ENCODE measurements at regions not wholly inside any gene's neighbourhood (a gene's known extent, or its start where the extent isn't known, plus 50 kb on each side); places are given as distances from the start of the nearest gene placed in this dataset.

DNA sequence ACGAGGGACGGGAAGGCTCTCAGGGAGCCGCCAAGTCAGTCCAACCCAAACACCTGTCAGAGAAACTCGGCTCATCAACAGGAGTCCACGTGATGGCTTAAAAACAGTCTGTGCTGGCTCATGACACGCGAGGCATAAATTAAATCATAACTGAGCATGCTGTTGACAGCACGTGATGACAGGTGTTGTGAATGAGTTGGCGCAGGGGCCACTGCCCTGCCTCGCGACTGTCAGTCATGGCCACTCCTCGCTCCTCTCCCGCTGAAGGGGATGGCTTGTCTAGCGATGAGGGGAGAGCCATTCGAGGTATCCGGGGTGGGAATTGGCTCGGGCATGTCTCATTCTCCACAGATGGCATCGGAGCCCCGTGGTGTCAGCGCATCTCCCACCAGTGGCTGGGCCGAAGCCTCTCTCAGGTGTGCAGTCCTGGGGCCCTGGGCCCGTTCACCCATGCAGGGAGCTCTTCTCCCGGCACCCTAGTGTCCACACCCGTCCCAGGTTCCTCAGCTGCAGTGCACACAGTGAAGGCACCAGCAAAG lies 313.3 kb downstream of the BMP7 start:
- Mint-ChIP-seq H3K4me1 (ENCODE audit: low read depth) (no peaks in the 10 kb centered on the region), H3K36me3 (ENCODE audit: low read depth) (no peaks in the 10 kb centered on the region), H3K27me3 (ENCODE audit: low read depth) (peaks cover 11% of the 10 kb centered on the region), H3K4me3 (no peak overlapping the region), H3K9me3 (ENCODE audit: insufficient read depth) (no peaks in the 10 kb centered on the region), H3K27ac (no peak overlapping the region)
- ChIA-PET CTCF (no interaction called here), POLR2A (no interaction called here)
- no peak for ATAC-seq
- DNase-seq = no peak

DNA sequence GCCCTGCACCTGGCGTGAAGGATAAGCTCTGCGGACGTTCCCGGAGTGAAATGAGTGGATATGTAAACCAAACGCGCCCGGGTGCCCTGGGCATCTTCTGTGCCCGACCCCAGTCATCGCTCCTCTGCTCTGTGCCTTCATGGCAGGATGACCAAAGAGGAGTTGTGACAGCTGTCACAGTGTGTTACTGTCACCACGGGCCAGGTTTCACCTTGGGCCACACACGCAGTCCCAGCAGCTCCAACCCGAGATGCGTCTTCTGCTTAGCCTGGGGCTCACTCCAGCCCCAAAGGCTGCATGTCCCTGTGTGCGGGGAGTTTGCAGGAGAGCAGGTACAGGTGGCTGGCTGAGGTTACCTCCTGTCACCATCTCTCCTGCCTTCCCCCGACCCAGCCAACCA lies 311.6 kb downstream of the BMP7 start:
- Mint-ChIP-seq H3K4me3 (no peak overlapping the region), H3K27ac (no peak overlapping the region), H3K27me3 (ENCODE audit: low read depth) (peaks cover 19% of the 10 kb centered on the region), H3K9me3 (ENCODE audit: insufficient read depth) (no peaks in the 10 kb centered on the region), H3K36me3 (ENCODE audit: low read depth) (no peaks in the 10 kb centered on the region), H3K4me1 (ENCODE audit: low read depth) (no peaks in the 10 kb centered on the region)
- POLR2A ChIA-PET = no interaction called here
- CTCF ChIA-PET = no interaction called here
- no peak for DNase-seq
- ATAC-seq = no peak

DNA sequence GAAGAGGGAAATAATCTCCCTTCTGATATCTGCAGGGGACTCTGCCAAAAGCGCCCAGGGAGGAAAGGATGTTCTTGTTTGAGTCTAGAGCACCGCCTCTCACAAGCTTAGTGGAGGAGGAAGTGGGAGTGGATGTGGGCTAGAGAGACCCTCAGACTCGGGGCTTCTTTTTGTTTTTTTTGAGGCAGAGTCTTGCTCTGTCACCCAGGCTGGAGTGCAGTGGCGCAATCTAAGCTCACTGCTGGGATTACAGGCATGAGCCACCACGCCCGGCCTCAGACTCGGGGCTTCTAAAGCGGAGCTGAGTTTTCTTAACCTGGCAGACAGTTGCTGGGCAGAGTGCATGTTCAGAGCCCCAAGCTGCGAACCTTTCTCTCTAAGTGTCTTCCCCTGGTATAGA lies 310.8 kb downstream of the BMP7 start:
- POLR2A ChIA-PET = no interaction called here

DNA sequence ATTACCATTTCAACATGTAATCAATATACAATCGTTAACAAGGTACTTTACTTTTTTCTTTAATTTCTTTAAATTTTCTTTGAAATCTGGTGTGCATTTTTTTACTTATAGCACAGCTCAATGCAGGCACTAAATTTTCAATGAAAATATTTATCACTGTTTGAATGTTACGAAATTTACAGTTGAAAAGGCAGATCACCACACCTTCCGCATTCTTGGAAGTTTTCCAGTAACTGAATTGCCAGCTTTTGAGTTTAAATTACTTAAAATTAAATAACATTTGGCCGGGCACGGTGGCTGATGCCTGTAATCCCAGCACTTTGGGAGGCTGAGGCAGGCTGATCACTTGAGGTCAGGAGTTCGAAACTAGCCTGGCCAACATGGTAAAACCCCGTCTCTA lies 309.9 kb downstream of the BMP7 start:
- H3K4me3 Mint-ChIP-seq = no peak overlapping the region
- no peak for ATAC-seq
- H3K9me3 Mint-ChIP-seq (ENCODE audit: insufficient read depth) = no peaks in the 10 kb centered on the region
- no peaks in the 10 kb centered on the region for H3K4me1 Mint-ChIP-seq (ENCODE audit: low read depth)
- CTCF ChIA-PET = no interaction called here
- H3K36me3 Mint-ChIP-seq (ENCODE audit: low read depth) = no peaks in the 10 kb centered on the region
- DNase-seq = no peak
- H3K27ac Mint-ChIP-seq = no peak overlapping the region
- peaks cover 17% of the 10 kb centered on the region for H3K27me3 Mint-ChIP-seq (ENCODE audit: low read depth)
- POLR2A ChIA-PET = no interaction called here

More for the DNA sequence above, 310.8 kb downstream of the BMP7 start:
- no peak overlapping the region for H3K27ac Mint-ChIP-seq
- no peak for DNase-seq
- H3K4me3 Mint-ChIP-seq = no peak overlapping the region
- H3K36me3 Mint-ChIP-seq (ENCODE audit: low read depth) = no peaks in the 10 kb centered on the region
- no peak for ATAC-seq
- CTCF ChIA-PET = no interaction called here
- H3K4me1 Mint-ChIP-seq (ENCODE audit: low read depth) = no peaks in the 10 kb centered on the region
- no peaks in the 10 kb centered on the region for H3K9me3 Mint-ChIP-seq (ENCODE audit: insufficient read depth)
- H3K27me3 Mint-ChIP-seq (ENCODE audit: low read depth) = peaks cover 21% of the 10 kb centered on the region

DNA sequence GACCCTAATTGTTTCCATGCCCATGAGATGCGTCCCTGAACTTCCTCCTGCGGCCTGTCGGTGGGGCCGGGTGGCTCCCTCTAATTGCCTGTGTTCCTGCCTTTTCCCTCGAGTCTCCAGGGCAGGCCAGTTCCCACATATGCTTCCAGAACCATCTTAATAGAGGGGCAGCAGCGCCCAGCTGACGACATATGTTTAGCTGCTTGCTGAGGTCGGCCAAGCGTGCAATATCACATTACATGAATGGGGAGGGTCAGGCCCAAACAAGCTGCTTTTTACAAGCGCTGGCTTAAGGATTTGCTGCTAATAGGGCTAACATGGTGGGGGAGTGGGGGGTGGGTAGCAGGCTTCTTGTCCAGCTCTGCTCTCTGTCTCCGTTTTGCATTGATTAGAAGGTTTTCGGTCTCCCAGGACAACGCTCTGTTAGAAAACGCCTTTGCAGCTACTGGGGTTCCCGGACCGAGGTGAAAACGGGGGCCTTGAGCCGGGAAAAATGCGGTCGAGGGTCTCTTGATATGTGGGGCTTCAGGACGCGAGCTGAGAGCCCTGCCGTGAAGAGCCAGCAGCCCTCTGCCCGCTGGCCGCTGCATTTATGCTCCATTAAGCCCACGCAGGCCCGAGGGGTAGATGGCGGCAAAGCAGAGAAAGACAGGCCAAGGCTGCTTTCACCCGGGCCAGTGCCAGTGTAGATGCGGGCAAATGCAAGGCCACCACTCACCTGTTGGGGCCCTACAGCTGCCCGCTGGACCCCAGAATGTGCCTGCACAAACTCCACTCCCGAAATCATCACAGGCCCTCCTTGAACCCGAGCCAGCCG lies 308.5 kb downstream of the BMP7 start:
- no peak for ATAC-seq
- CTCF ChIA-PET = no interaction called here
- H3K27ac Mint-ChIP-seq = no peak overlapping the region
- H3K4me3 Mint-ChIP-seq = no peak overlapping the region
- H3K27me3 Mint-ChIP-seq (ENCODE audit: low read depth) = peaks cover 17% of the 10 kb centered on the region
- H3K4me1 Mint-ChIP-seq (ENCODE audit: low read depth) = no peaks in the 10 kb centered on the region
- no peaks in the 10 kb centered on the region for H3K36me3 Mint-ChIP-seq (ENCODE audit: low read depth)
- POLR2A ChIA-PET = no interaction called here
- no peaks in the 10 kb centered on the region for H3K9me3 Mint-ChIP-seq (ENCODE audit: insufficient read depth)
- no peak for DNase-seq

DNA sequence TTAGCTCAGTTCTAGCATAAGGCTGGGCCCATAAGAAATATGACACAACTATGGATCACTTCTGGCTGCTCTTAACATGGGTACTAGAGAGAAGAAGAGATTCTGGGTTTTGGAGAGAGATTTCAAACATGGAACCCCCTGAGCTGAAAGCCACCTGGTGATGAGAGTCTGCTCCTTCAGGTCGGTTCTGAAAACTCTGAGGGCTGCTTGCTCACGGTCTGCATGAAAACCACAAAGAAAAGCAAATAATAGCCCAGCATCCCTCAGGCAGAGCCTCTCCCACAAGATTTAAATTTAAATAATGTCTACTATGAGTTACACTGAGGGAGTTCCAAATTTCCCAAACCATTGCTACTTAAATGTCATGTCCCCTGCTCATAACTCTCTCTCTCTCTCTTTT lies 301.5 kb downstream of the BMP7 start:
- no peak overlapping the region for H3K27ac Mint-ChIP-seq
- CTCF ChIA-PET = no interaction called here
- no peaks in the 10 kb centered on the region for H3K36me3 Mint-ChIP-seq (ENCODE audit: low read depth)
- H3K4me3 Mint-ChIP-seq = no peak overlapping the region
- H3K27me3 Mint-ChIP-seq (ENCODE audit: low read depth) = peaks cover under 1% of the 10 kb centered on the region
- no peaks in the 10 kb centered on the region for H3K9me3 Mint-ChIP-seq (ENCODE audit: insufficient read depth)
- H3K4me1 Mint-ChIP-seq (ENCODE audit: low read depth) = no peaks in the 10 kb centered on the region
- POLR2A ChIA-PET = no interaction called here
- ATAC-seq = no peak
- DNase-seq = no peak

- Mint-ChIP-seq H3K4me1 (ENCODE audit: low read depth) (no peaks in the 10 kb centered on the region), H3K9me3 (ENCODE audit: insufficient read depth) (no peaks in the 10 kb centered on the region), H3K36me3 (ENCODE audit: low read depth) (no peaks in the 10 kb centered on the region), H3K4me3 (no peak overlapping the region), H3K27ac (no peak overlapping the region), H3K27me3 (ENCODE audit: low read depth) (peaks cover 6% of the 10 kb centered on the region)
- CTCF ChIA-PET = no interaction called here
- POLR2A ChIA-PET = no interaction called here
- DNase-seq (no peak), ATAC-seq (no peak)
Measured at GRCh38 chr20:56967916-56968315, 298.5 kb downstream of the BMP7 start.

- ChIA-PET CTCF (no interaction called here), POLR2A (no interaction called here)
- Mint-ChIP-seq H3K4me1 (ENCODE audit: low read depth) (no peaks in the 10 kb centered on the region), H3K27ac (no peak overlapping the region), H3K4me3 (no peak overlapping the region), H3K9me3 (ENCODE audit: insufficient read depth) (no peaks in the 10 kb centered on the region), H3K36me3 (ENCODE audit: low read depth) (no peaks in the 10 kb centered on the region), H3K27me3 (ENCODE audit: low read depth) (peaks cover 12% of the 10 kb centered on the region)
- ATAC-seq = no peak
- no peak for DNase-seq
Measured at GRCh38 chr20:56968376-56969048, 297.9 kb downstream of the BMP7 start.

DNA sequence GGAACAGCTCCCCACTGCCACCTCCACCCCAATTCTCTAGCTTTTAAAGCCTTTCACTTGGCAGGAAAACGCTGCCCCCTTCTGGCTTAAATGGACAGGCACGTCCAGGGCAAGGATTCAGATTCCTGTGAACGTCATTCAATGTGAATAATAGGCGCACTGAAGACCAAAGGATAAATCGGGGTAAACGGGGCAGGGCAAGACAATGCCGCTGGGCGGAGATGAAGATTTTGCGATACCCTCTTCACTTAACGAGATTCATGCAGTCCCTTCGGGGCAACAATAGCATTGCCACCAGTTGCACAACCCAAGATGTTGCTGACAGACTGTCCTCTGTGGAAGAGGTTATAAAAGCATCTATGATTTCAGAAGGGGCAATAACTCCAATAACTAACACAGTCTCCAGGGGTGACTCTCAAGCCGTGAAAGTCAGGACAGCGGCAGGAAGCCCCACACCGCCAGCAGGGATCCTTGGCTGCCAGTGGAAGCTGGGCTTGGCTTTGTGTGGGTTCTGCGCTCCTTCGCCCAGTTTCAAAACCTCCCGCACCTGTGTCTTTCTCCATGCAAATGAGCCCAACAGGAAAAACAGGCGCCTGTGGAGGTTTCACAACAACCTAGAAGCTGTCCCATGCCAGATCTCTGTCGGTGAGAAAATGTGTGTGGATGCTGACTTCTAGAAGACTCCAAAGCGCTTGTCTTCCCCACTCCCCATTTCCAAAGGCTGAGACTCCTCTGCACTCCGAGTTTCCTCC lies 291.8 kb downstream of the BMP7 start:
- peak; percentile 38 for DNase-seq
- ChIA-PET POLR2A (no interaction called here), CTCF (interaction anchor here (0.9 to 1.8 kb wide), 2 partner anchors 424 kb away, joined by 6 to 7 read pairs; no protein-coding TSS in a partner anchor)
- H3K4me1 Mint-ChIP-seq (ENCODE audit: low read depth) = no peaks in the 10 kb centered on the region
- peaks cover 33% of the 10 kb centered on the region for H3K27me3 Mint-ChIP-seq (ENCODE audit: low read depth)
- no peaks in the 10 kb centered on the region for H3K36me3 Mint-ChIP-seq (ENCODE audit: low read depth)
- ATAC-seq = no peak
- H3K27ac Mint-ChIP-seq = no peak overlapping the region
- H3K4me3 Mint-ChIP-seq = no peak overlapping the region
- no peaks in the 10 kb centered on the region for H3K9me3 Mint-ChIP-seq (ENCODE audit: insufficient read depth)

DNA sequence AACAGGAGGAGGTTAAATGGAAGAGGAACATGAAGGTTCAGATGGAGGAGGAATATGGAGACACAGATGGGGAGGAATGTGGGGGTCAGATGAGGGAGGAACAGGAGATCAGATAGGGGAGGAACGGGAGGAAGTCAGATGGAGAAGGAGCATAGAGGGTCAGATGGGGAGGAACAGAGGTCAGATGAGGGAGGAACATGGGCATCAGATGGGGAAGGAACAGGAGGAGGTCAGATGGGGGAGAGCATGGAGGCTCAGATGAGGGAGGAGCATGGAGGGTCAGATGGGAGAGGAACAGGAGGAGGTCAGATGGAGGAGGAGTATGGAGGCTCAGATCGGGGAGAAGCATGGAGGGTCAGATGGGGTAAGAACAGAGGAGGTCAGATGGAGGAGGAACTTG lies 290.6 kb downstream of the BMP7 start:
- no peak for ATAC-seq
- H3K36me3 Mint-ChIP-seq (ENCODE audit: low read depth) = no peaks in the 10 kb centered on the region
- peaks cover 37% of the 10 kb centered on the region for H3K27me3 Mint-ChIP-seq (ENCODE audit: low read depth)
- no peaks in the 10 kb centered on the region for H3K4me1 Mint-ChIP-seq (ENCODE audit: low read depth)
- H3K9me3 Mint-ChIP-seq (ENCODE audit: insufficient read depth) = no peaks in the 10 kb centered on the region
- ChIA-PET CTCF (no interaction called here), POLR2A (no interaction called here)
- H3K4me3 Mint-ChIP-seq = no peak overlapping the region
- no peak for DNase-seq
- no peak overlapping the region for H3K27ac Mint-ChIP-seq

DNA sequence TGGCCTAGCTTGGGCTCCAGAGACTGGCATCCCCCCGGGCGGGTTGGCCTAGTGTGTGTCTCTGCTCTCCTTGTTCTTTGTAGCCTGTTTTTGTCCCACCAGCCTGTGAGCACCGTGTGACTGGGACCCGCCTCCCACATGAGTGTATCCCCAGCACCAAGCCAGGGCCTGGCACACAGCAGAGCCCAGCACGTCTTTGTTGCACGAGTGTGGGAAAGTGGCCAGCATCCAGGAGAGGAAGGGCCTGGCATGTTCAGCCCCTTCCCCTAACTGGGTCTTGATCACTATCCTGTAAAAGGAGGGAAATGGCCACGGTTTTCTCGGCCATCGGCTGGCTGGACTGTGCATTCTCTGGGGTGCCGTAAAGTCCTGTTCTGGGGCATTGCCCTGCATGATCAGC lies 290.1 kb downstream of the BMP7 start:
- no peaks in the 10 kb centered on the region for H3K4me1 Mint-ChIP-seq (ENCODE audit: low read depth)
- no peak overlapping the region for H3K4me3 Mint-ChIP-seq
- H3K9me3 Mint-ChIP-seq (ENCODE audit: insufficient read depth) = no peaks in the 10 kb centered on the region
- H3K36me3 Mint-ChIP-seq (ENCODE audit: low read depth) = no peaks in the 10 kb centered on the region
- ATAC-seq (no peak), DNase-seq (no peak)
- ChIA-PET CTCF (no interaction called here), POLR2A (no interaction called here)
- no peak overlapping the region for H3K27ac Mint-ChIP-seq
- H3K27me3 Mint-ChIP-seq (ENCODE audit: low read depth) = peaks cover 37% of the 10 kb centered on the region

- Mint-ChIP-seq H3K4me1 (ENCODE audit: low read depth) (no peaks in the 10 kb centered on the region), H3K27ac (no peak overlapping the region), H3K4me3 (no peak overlapping the region), H3K9me3 (ENCODE audit: insufficient read depth) (no peaks in the 10 kb centered on the region), H3K27me3 (ENCODE audit: low read depth) (peaks cover 25% of the 10 kb centered on the region), H3K36me3 (ENCODE audit: low read depth) (no peaks in the 10 kb centered on the region)
- DNase-seq (no peak), ATAC-seq (no peak)
- ChIA-PET CTCF (no interaction called here), POLR2A (no interaction called here)
Measured at GRCh38 chr20:56978475-56978874, 288.0 kb downstream of the BMP7 start.
